ENCODE measurements at regions not wholly inside any gene's neighbourhood (a gene's known extent, or its start where the extent isn't known, plus 50 kb on each side); places are given as distances from the start of the nearest gene placed in this dataset.

DNA sequence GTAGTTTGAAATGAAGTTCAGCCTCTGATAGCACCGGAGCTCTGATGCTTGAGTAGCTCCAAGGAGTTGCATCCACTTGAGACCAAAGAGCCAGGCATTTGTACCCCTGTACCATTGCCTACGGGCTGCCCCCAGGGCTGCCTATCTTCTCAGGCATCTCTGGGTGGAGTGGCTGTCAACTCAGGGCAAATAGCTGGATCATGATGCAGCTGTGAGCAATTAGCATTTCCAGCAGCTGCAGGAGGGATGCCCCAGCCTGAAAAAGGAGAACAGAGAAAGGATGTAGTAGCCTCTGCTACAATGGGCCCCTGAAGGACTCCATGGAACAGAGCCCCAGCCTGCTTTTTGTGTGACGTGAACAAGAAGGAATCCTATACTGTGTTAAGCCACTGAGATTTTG is 492.6 kb downstream of the BCOR start:
- H3K56ac ChIP-seq (ENCODE audit: extremely low read depth, insufficient read depth, low read length) = no peak overlapping the region
- H3K23ac ChIP-seq (ENCODE audit: low read depth, low read length) = no peak overlapping the region
- no peaks in the 10 kb centered on the region for H3K36me3 ChIP-seq (ENCODE audit: control insufficient read depth, insufficient read depth, low read length)
- no peak overlapping the region for H3K4me3 ChIP-seq (ENCODE audit: insufficient read depth, low read depth, low read length)
- no peaks in the 10 kb centered on the region for H3K4me1 ChIP-seq (ENCODE audit: control insufficient read depth, insufficient read depth, low read length)
- H3K4me2 ChIP-seq (ENCODE audit: low read depth, low read length) = no peak overlapping the region
- no peak overlapping the region for H3K9ac ChIP-seq (ENCODE audit: low read depth, low read length)
- no peak overlapping the region for H3K18ac ChIP-seq (ENCODE audit: low read depth, low read length)
- peaks cover 17% of the 10 kb centered on the region; the same call in 1 of the 2 replicates for H3K27me3 ChIP-seq (ENCODE audit: control insufficient read depth, insufficient read depth, low read length)
- no peak overlapping the region for H3K4ac ChIP-seq (ENCODE audit: low read depth, low read length)
- WGBS, 2 experiments (ENCODE audit: extremely low coverage in 2 of 2, insufficient read length in 1 of 2) = no CpG with 5 or more reads among the region's 3 CpGs
- H2BK15ac ChIP-seq (ENCODE audit: low read depth, low read length) = no peak overlapping the region
- CTCF ChIA-PET = no interaction called here
- ATAC-seq (ENCODE audit: low read depth) (no peak), DNase-seq (no peak)
- peaks cover 2% of the 10 kb centered on the region; the same call in 1 of the 2 replicates for H3K9me3 ChIP-seq (ENCODE audit: control insufficient read depth, insufficient read depth, low read length)
- H3K27ac ChIP-seq (ENCODE audit: insufficient read depth, low read length) = no peak overlapping the region
- H4K8ac ChIP-seq (ENCODE audit: low read depth in 2 of 2, low read length in 2 of 2) = no peak overlapping the region
- TF ChIP-seq, protein P1, sequence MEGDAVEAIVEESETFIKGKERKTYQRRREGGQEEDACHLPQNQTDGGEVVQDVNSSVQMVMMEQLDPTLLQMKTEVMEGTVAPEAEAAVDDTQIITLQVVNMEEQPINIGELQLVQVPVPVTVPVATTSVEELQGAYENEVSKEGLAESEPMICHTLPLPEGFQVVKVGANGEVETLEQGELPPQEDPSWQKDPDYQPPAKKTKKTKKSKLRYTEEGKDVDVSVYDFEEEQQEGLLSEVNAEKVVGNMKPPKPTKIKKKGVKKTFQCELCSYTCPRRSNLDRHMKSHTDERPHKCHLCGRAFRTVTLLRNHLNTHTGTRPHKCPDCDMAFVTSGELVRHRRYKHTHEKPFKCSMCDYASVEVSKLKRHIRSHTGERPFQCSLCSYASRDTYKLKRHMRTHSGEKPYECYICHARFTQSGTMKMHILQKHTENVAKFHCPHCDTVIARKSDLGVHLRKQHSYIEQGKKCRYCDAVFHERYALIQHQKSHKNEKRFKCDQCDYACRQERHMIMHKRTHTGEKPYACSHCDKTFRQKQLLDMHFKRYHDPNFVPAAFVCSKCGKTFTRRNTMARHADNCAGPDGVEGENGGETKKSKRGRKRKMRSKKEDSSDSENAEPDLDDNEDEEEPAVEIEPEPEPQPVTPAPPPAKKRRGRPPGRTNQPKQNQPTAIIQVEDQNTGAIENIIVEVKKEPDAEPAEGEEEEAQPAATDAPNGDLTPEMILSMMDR (conservative IDR thresholded peaks at IDR 0.05; ENCODE audit: low read depth, low read length) = no peak
- TF ChIP-seq SMC3 (IDR thresholded peaks at IDR 0.05; ENCODE audit: low read depth, low read length) (no peak), MAZ (IDR thresholded peaks at IDR 0.05; ENCODE audit: borderline replicate concordance, low read depth, low read length) (no peak), FOS (IDR thresholded peaks at IDR 0.05; ENCODE audit: low read depth, low read length) (no peak), MXI1 (IDR thresholded peaks at IDR 0.05; ENCODE audit: borderline replicate concordance, low read depth, low read length) (no peak), MAFK (IDR thresholded peaks at IDR 0.05; ENCODE audit: low read depth, low read length) (no peak), CHD1 (IDR thresholded peaks at IDR 0.05; ENCODE audit: low read depth, low read length) (no peak), CEBPB (IDR thresholded peaks at IDR 0.05; ENCODE audit: low read depth, low read length) (no peak), RCOR1 (IDR thresholded peaks at IDR 0.05; ENCODE audit: insufficient replicate concordance, low read length) (no peak), RAD21 (IDR thresholded peaks at IDR 0.05; ENCODE audit: low read length) (no peak), POLR2A (IDR thresholded peaks at IDR 0.05; ENCODE audit: low read depth, low read length) (no peak), NFE2L2 (IDR thresholded peaks at IDR 0.05; ENCODE audit: low read depth, low read length) (no peak), RFX5 (IDR thresholded peaks at IDR 0.05; ENCODE audit: low read depth, low read length) (no peak), BHLHE40 (IDR thresholded peaks at IDR 0.05; ENCODE audit: low read depth, low read length) (no peak)
- TF ChIP-seq, protein P2, sequence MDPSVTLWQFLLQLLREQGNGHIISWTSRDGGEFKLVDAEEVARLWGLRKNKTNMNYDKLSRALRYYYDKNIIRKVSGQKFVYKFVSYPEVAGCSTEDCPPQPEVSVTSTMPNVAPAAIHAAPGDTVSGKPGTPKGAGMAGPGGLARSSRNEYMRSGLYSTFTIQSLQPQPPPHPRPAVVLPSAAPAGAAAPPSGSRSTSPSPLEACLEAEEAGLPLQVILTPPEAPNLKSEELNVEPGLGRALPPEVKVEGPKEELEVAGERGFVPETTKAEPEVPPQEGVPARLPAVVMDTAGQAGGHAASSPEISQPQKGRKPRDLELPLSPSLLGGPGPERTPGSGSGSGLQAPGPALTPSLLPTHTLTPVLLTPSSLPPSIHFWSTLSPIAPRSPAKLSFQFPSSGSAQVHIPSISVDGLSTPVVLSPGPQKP (IDR thresholded peaks at IDR 0.05; ENCODE audit: borderline replicate concordance, low read depth, low read length) = no peak
- dilution Hi-C loops (cut with HindIII; ENCODE audit: low sequenced_read_pairs, unreplicated experiment) (no loop called here), intact Hi-C loops (cut with micrococcal nuclease) (no loop called here), in situ Hi-C loops (cut with MboI; ENCODE audit: low sequenced_read_pairs) (no loop called here)
- no TSS peak for BruUV-seq (replicated peaks)
- H3K14ac ChIP-seq (replicated peaks; ENCODE audit: low read depth, low read length) = no peak overlapping the region
- no peak overlapping the region for H4K5ac ChIP-seq (ENCODE audit: low read depth, low read length)
- no peak overlapping the region for H2AK5ac ChIP-seq (ENCODE audit: low read depth, low read length)
- no peaks in the 10 kb centered on the region for H3K9me1 ChIP-seq (ENCODE audit: insufficient read depth, low read length)
- H4K20me1 ChIP-seq (ENCODE audit: insufficient read depth, low read length) = no peaks in the 10 kb centered on the region
- no peak overlapping the region for H2BK20ac ChIP-seq (ENCODE audit: low read depth, low read length)
- H2AK9ac ChIP-seq (replicated peaks; ENCODE audit: low read depth, low read length, poor library complexity) = no peak overlapping the region
- H2BK120ac ChIP-seq (ENCODE audit: low read depth, low read length) = no peak overlapping the region
- no peak overlapping the region for H4K91ac ChIP-seq (ENCODE audit: insufficient read depth, low read depth, low read length)
- H2AFZ ChIP-seq (replicated peaks; ENCODE audit: low read length, poor library complexity) = no peak overlapping the region
- H3K79me1 ChIP-seq (ENCODE audit: low read depth in 1 of 2, low read length in 2 of 2) = no peaks in the 10 kb centered on the region
- no peak overlapping the region for H2BK5ac ChIP-seq (ENCODE audit: low read depth, low read length, poor library complexity, severe bottlenecking)
- POLR2A ChIA-PET (ENCODE audit: unreplicated experiment) = no interaction called here

All from IMR-90 (cell line).